SK-N-SH (cell line): ENCODE measurements at regions not wholly inside any gene's neighbourhood (a gene's known extent, or its start where the extent isn't known, plus 50 kb on each side); places are given as distances from the start of the nearest gene placed in this dataset.

Source experiments
- CTCF ChIA-PET: fragments of 300-600, 350-600 bp; formaldehyde crosslinking; extraction: SDS; loops from one replicate; lab custom pipeline; 2021; lab: Yijun Ruan, JAX
- POLR2A ChIA-PET: fragments of 350-600 bp; sonication (Branson Sonifier 250); formaldehyde crosslinking; extraction: SDS; loops from one replicate; lab custom pipeline; 2020; ENCODE audit warnings: antibody characterized with exemption, inconsistent platforms; lab: Yijun Ruan, JAX
- DNase-seq: peaks from one replicate; pipeline ENCODE4 v3.0.0; 2012
- H2AFZ ChIP-seq: fragments of 200-600 bp; sonication (generic); 2 replicates; pipeline ENCODE4 v1.8.1; 2016; ENCODE audit warnings: antibody characterized with exemption, mild to moderate bottlenecking, low read depth
- H3F3A ChIP-seq: fragments of 200-600 bp; sonication (generic); replicated peaks from 2 replicates; pipeline ENCODE3; 2016; ENCODE audit warnings: antibody characterized with exemption, mild to moderate bottlenecking; ENCODE audit not compliant: insufficient read depth
- H3K27ac ChIP-seq, 2 experiments: fragments of 200-500 bp in 1 of 2; fragments of 200-600 bp in 1 of 2; sonication (Bioruptor generic) in 1 of 2; sonication (generic), shearing (Covaris generic) in 1 of 2; 2 replicates each; pipeline versions ENCODE4 v1.5.1 to v1.6.1; 2014 to 2016; ENCODE audit warnings: low read depth in 2 of 2, inconsistent platforms in 1 of 2, low read length in 1 of 2, mild to moderate bottlenecking in 1 of 2, mixed read lengths in 1 of 2
- H3K27me3 ChIP-seq: fragments of 200-600 bp; sonication (generic), shearing (Covaris generic); 2 replicates; pipeline ENCODE4 v1.6.1; 2016; ENCODE audit warnings: mixed run types; ENCODE audit not compliant: insufficient read depth
- H3K36me3 ChIP-seq, 2 experiments: fragments of 200-500 bp in 1 of 2; fragments of 200-600 bp in 1 of 2; sonication (Bioruptor generic) in 1 of 2; sonication (generic) in 1 of 2; replicated peaks in 1 of 2; 2 replicates each; pipeline versions ENCODE3 to v1.5.1; 2014 to 2016; ENCODE audit warnings: low read length in 1 of 2, mild to moderate bottlenecking in 1 of 2; ENCODE audit not compliant: insufficient read depth in 2 of 2, control insufficient read depth in 1 of 2
- H3K4me1 ChIP-seq, 2 experiments: fragments of 200-500 bp in 1 of 2; fragments of 200-600 bp in 1 of 2; sonication (Bioruptor generic) in 1 of 2; sonication (generic), shearing (Covaris generic) in 1 of 2; 2 replicates each; pipeline versions ENCODE4 v1.5.1 to v1.6.1; 2014 to 2016; ENCODE audit warnings: low read depth in 1 of 2, low read length in 1 of 2, mixed run types in 1 of 2; ENCODE audit not compliant: insufficient read depth in 2 of 2, control insufficient read depth in 1 of 2
- H3K4me2 ChIP-seq: fragments of 200-600 bp; sonication (generic), shearing (Covaris generic); 2 replicates; pipeline ENCODE4 v1.6.1; 2017; ENCODE audit warnings: mixed run types
- H3K4me3 ChIP-seq, 2 experiments: fragments of 200-500 bp in 1 of 2; fragments of 200-600 bp in 1 of 2; sonication (Bioruptor generic) in 1 of 2; sonication (generic), shearing (Covaris generic) in 1 of 2; 2 replicates each; pipeline versions ENCODE4 v1.5.1 to v1.8.1; 2014 to 2016; ENCODE audit warnings: low read depth in 2 of 2, inconsistent platforms in 1 of 2, low read length in 1 of 2, mild to moderate bottlenecking in 1 of 2, mixed read lengths in 1 of 2, moderate library complexity in 1 of 2
- H3K79me2 ChIP-seq: fragments of 200-600 bp; sonication (generic); 2 replicates; pipeline ENCODE4 v1.8.1; 2017; ENCODE audit warnings: mild to moderate bottlenecking; ENCODE audit not compliant: insufficient read depth
- H3K9ac ChIP-seq: fragments of 200-600 bp; sonication (generic); 2 replicates; pipeline ENCODE4 v1.6.1; 2017; ENCODE audit warnings: mixed run types
- H3K9me2 ChIP-seq: fragments of 200-600 bp; sonication (generic); 2 replicates; pipeline ENCODE4 v1.6.1; 2017; ENCODE audit warnings: mixed run types
- H3K9me3 ChIP-seq: fragments of 200-600 bp; sonication (generic); 2 replicates; pipeline ENCODE4 v1.6.1; 2017; ENCODE audit warnings: mixed run types, mild to moderate bottlenecking, moderate library complexity
- H4K20me1 ChIP-seq: fragments of 200-600 bp; sonication (generic); 2 replicates; pipeline ENCODE4 v1.6.1; 2017; ENCODE audit warnings: mild to moderate bottlenecking, mixed run types; ENCODE audit not compliant: insufficient read depth
- EP300 ChIP-seq, 2 experiments: IDR thresholded peaks; 2 replicates each; pipeline versions ENCODE4 v1.4.0 to v1.6.1; 2012; ENCODE audit warnings: borderline replicate concordance in 1 of 2, low read depth in 1 of 2, low read length in 1 of 2
- EZH2phosphoT487 ChIP-seq: fragments of 200-600 bp; sonication (generic); IDR thresholded peaks from 2 replicates; pipeline ENCODE4 v1.6.1; 2017; ENCODE audit warnings: low read depth, mixed run types, mild to moderate bottlenecking, antibody characterized with exemption, moderate library complexity, borderline replicate concordance
- FOXM1 ChIP-seq: IDR thresholded peaks from 2 replicates; pipeline ENCODE4 v1.4.0; 2012; ENCODE audit warnings: low read depth, mild to moderate bottlenecking
- GABPA ChIP-seq: IDR thresholded peaks from 2 replicates; pipeline ENCODE4 v1.4.0; 2012; ENCODE audit warnings: low read depth, mild to moderate bottlenecking
- MEF2A ChIP-seq: IDR thresholded peaks from 2 replicates; pipeline ENCODE4 v1.4.0; 2012; ENCODE audit warnings: low read depth, borderline replicate concordance
- MXI1 ChIP-seq: IDR thresholded peaks from 2 replicates; pipeline ENCODE4 v1.6.1; 2012; ENCODE audit warnings: mild to moderate bottlenecking, low read depth, low read length, improper control_type of control experiment
- NFIC ChIP-seq: IDR thresholded peaks from 2 replicates; pipeline ENCODE4 v1.4.0; 2012; ENCODE audit warnings: borderline replicate concordance
- POLR2AphosphoS5 ChIP-seq: IDR thresholded peaks from 2 replicates; pipeline ENCODE4 v1.6.1; 2012; ENCODE audit warnings: low read depth, low read length
- RAD21 ChIP-seq: IDR thresholded peaks from 2 replicates; pipeline ENCODE4 v1.6.1; 2012; ENCODE audit warnings: mild to moderate bottlenecking, low read length
- REST ChIP-seq: IDR thresholded peaks from 2 replicates; pipeline ENCODE4 v1.6.1; 2012; ENCODE audit warnings: mild to moderate bottlenecking, low read depth, low read length, moderate library complexity
- TAF1 ChIP-seq: IDR thresholded peaks from 2 replicates; pipeline ENCODE4 v1.6.1; 2012; ENCODE audit warnings: low read depth, mild to moderate bottlenecking, low read length, moderate library complexity, borderline replicate concordance
- TCF12 ChIP-seq: IDR thresholded peaks from 2 replicates; pipeline ENCODE4 v1.4.0; 2012
- USF1 ChIP-seq: IDR thresholded peaks from 2 replicates; pipeline ENCODE4 v1.4.0; 2012; ENCODE audit warnings: low read depth, borderline replicate concordance
- WGBS: methylation state at CpG from one replicate; pipeline ENCODE4 v1.1.6; 2017; ENCODE audit warnings: low lambda C conversion rate; 5-methylcytosine and 5-hydroxymethylcytosine counted together
- TF ChIP-seq, protein P1 (sequence below): fragments of 200-600 bp; sonication (generic); IDR thresholded peaks from 2 replicates; pipeline ENCODE4 v1.6.1; 2017; ENCODE audit warnings: antibody characterized with exemption, mild to moderate bottlenecking, moderate library complexity
- TF ChIP-seq, protein P2 (sequence below): fragments of 150-350 bp; IDR thresholded peaks from 2 replicates; pipeline ENCODE4 v1.6.1; 2017; ENCODE audit warnings: antibody characterized with exemption, low read length, low read depth, borderline replicate concordance

- H3K27me3 ChIP-seq, result peaks cover 10% of the 10 kb centered on the region; the same call in 1 of the 2 replicates
- ChIA-PET POLR2A (no interaction called here), CTCF (interaction anchor here (0.7 to 1.6 kb wide), 4 partner anchors 37 to 1398 kb away, joined by 3 read pairs; no protein-coding TSS in a partner anchor)
These were observed 245.3 kb downstream of the TFCP2L1 start for GRCh38 chr2:121039679-121040078.

More at GRCh38 chr2:121039679-121040078, 245.3 kb downstream of the TFCP2L1 start:
- H3K4me3 ChIP-seq, result no peak overlapping the region
- no peak overlapping the region for H3K4me2 ChIP-seq
- no peak overlapping the region for H3K27ac ChIP-seq
- no peak for DNase-seq
- H3F3A ChIP-seq, result no peaks in the 10 kb centered on the region
- H3K9ac ChIP-seq, result no peak overlapping the region
- H4K20me1 ChIP-seq, result no peaks in the 10 kb centered on the region
- H3K9me3 ChIP-seq, result no peaks in the 10 kb centered on the region
- no peak overlapping the region for H2AFZ ChIP-seq
- TF ChIP-seq EZH2phosphoT487 (no peak), POLR2AphosphoS5 (no peak), FOXM1 (no peak), USF1 (no peak), REST (no peak), TCF12 (no peak), MXI1 (no peak), MEF2A (no peak), RAD21 (no peak), NFIC (no peak), GABPA (no peak), EP300 (IDR thresholded peaks at IDR 0.05; ENCODE audit: borderline replicate concordance in 1 of 2, low read depth in 1 of 2, low read length in 1 of 2) (no peak), TAF1 (no peak)
- TF ChIP-seq, protein P1, sequence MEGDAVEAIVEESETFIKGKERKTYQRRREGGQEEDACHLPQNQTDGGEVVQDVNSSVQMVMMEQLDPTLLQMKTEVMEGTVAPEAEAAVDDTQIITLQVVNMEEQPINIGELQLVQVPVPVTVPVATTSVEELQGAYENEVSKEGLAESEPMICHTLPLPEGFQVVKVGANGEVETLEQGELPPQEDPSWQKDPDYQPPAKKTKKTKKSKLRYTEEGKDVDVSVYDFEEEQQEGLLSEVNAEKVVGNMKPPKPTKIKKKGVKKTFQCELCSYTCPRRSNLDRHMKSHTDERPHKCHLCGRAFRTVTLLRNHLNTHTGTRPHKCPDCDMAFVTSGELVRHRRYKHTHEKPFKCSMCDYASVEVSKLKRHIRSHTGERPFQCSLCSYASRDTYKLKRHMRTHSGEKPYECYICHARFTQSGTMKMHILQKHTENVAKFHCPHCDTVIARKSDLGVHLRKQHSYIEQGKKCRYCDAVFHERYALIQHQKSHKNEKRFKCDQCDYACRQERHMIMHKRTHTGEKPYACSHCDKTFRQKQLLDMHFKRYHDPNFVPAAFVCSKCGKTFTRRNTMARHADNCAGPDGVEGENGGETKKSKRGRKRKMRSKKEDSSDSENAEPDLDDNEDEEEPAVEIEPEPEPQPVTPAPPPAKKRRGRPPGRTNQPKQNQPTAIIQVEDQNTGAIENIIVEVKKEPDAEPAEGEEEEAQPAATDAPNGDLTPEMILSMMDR, result no peak
- TF ChIP-seq, protein P2, sequence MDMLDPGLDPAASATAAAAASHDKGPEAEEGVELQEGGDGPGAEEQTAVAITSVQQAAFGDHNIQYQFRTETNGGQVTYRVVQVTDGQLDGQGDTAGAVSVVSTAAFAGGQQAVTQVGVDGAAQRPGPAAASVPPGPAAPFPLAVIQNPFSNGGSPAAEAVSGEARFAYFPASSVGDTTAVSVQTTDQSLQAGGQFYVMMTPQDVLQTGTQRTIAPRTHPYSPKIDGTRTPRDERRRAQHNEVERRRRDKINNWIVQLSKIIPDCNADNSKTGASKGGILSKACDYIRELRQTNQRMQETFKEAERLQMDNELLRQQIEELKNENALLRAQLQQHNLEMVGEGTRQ, result no peak
- peaks cover 0 to 18% of the 10 kb centered on the region in 2 experiments; a peak in 1 of 4 replicates for H3K4me1 ChIP-seq
- no peaks in the 10 kb centered on the region for H3K36me3 ChIP-seq
- 40% methylated on average over 3 of the region's 3 CpGs for WGBS
- H3K79me2 ChIP-seq, result no peaks in the 10 kb centered on the region
- H3K9me2 ChIP-seq, result no peaks in the 10 kb centered on the region
